AG04450 (cell line): ENCODE measurements at regions not wholly inside any gene's neighbourhood (a gene's known extent, or its start where the extent isn't known, plus 50 kb on each side); places are given as distances from the start of the nearest gene placed in this dataset.

Experiments used
- CTCF ChIA-PET: fragments of 300-600, 350-600 bp; formaldehyde crosslinking; extraction: SDS; loops from one replicate; lab custom pipeline; 2022; ENCODE audit warnings: antibody characterized with exemption, inconsistent platforms; lab: Charles Lee
- POLR2A ChIA-PET: fragments of 350-600 bp; formaldehyde crosslinking; extraction: SDS; loops from one replicate; lab custom pipeline; 2021; ENCODE audit warnings: antibody characterized with exemption, inconsistent platforms; lab: Yijun Ruan, JAX
- DNase-seq: peaks from one replicate; pipeline ENCODE4 v3.0.0-alpha.2; 2011; ENCODE audit warnings: low read depth, low spot score
- H3K27ac ChIP-seq: one replicate; pipeline ENCODE4 v1.5.1; 2012; ENCODE audit warnings: low read depth, low read length, control low read depth
- H3K27me3 ChIP-seq: one replicate; pipeline ENCODE4 v1.6.0; 2012; ENCODE audit warnings: low read length; ENCODE audit not compliant: control insufficient read depth, insufficient read depth
- H3K4me3 ChIP-seq: 2 replicates; pipeline ENCODE4 v1.5.1; 2011; ENCODE audit warnings: mild to moderate bottlenecking, low read depth, low read length, control low read depth
- H3K9me3 ChIP-seq: 2 replicates; pipeline ENCODE4 v1.5.1; 2012; ENCODE audit warnings: low read length; ENCODE audit not compliant: control insufficient read depth, insufficient read depth
- TF ChIP-seq, protein P1 (sequence below): IDR thresholded peaks from 2 replicates; pipeline ENCODE4 v1.5.1; 2011; ENCODE audit warnings: low read depth, low read length, control low read depth, inconsistent platforms

DNA sequence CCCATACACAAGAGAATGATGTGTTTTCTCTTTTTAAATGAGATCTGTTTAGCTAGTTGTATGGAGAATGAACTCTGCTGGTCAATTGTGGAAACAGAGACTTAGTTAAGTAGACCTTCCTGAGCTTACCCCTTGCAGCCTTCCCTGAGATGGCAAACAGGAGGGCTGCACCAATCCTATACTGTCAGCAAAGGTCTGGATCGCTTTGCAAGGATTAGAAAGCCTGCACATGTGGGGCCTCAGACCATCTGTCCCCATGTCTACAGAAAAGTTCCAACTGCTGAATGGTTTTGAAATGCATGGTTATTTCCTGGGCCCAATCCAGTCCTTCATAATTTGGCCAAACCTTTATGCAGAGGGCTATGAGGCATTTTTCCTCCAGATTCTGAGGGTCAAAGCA is 183.9 kb upstream of the SLC10A2 start:
- ChIA-PET CTCF (no interaction called here), POLR2A (no interaction called here)
- Histone ChIP-seq H3K27me3 (no peaks in the 10 kb centered on the region), H3K9me3 (peaks cover 19% of the 10 kb centered on the region), H3K4me3 (no peak overlapping the region), H3K27ac (no peak overlapping the region)
- DNase-seq, result no peak
- TF ChIP-seq, protein P1, sequence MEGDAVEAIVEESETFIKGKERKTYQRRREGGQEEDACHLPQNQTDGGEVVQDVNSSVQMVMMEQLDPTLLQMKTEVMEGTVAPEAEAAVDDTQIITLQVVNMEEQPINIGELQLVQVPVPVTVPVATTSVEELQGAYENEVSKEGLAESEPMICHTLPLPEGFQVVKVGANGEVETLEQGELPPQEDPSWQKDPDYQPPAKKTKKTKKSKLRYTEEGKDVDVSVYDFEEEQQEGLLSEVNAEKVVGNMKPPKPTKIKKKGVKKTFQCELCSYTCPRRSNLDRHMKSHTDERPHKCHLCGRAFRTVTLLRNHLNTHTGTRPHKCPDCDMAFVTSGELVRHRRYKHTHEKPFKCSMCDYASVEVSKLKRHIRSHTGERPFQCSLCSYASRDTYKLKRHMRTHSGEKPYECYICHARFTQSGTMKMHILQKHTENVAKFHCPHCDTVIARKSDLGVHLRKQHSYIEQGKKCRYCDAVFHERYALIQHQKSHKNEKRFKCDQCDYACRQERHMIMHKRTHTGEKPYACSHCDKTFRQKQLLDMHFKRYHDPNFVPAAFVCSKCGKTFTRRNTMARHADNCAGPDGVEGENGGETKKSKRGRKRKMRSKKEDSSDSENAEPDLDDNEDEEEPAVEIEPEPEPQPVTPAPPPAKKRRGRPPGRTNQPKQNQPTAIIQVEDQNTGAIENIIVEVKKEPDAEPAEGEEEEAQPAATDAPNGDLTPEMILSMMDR, result no peak

DNA sequence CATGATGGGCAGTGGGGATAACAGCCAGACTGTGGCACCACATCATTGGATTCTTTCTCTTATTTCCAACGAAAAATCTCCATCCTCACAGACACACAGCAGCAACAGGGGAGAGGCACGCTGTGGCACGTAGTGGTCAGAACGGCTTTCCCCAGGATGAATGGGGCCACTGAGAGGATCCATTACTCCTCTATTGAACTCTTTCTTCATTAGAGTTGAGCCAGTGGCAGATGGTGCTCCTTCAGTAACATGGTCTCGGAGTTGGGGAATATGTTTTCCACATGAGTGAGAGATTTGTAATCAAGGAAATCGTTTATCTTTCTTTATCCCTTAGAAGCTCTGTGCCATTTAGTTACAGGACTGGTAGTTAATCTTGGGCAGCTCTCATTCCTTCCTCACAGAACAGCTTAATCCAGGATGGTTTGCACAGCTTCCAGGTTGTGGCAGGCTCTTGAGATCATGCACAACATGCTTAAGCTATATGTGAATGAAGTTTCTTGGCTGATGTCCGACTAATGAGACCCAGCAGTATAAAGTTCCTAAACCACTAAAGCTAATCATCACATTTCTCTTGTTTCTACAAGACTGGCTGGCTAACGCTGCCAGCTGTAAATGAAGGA is 180.5 kb upstream of the SLC10A2 start:
- H3K4me3 ChIP-seq, result no peak overlapping the region
- TF ChIP-seq, protein P1, result no peak
- POLR2A ChIA-PET, result no interaction called here
- DNase-seq, result no peak
- peaks cover 9% of the 10 kb centered on the region; the same call in 1 of the 2 replicates for H3K9me3 ChIP-seq
- no peak overlapping the region for H3K27ac ChIP-seq
- CTCF ChIA-PET, result no interaction called here
- no peaks in the 10 kb centered on the region for H3K27me3 ChIP-seq

DNA sequence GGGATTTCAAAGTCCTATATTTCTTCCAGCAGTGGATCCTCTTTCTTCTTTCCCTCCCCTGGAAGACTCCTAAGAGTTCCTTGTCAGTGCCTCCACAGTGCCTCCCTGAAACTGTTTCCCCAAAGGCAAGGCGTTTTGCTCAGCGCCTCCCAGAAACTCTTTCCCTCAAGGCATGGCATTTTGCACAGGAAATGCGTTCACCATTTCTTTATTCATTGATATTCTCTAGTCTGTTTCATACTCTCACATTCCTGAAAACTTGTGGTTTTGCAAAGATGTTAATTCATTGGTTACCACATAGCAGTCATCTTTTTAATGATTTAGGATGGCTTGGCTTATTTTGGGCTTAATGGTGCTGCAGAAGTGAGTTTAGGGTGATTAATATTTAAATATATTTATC is 177.3 kb upstream of the SLC10A2 start:
- TF ChIP-seq, protein P1, result no peak
- ChIA-PET POLR2A (no interaction called here), CTCF (no interaction called here)
- no peaks in the 10 kb centered on the region for H3K27me3 ChIP-seq
- no peak for DNase-seq
- H3K9me3 ChIP-seq, result peaks cover 6% of the 10 kb centered on the region; the same call in 1 of the 2 replicates
- no peak overlapping the region for H3K4me3 ChIP-seq
- H3K27ac ChIP-seq, result no peak overlapping the region

DNA sequence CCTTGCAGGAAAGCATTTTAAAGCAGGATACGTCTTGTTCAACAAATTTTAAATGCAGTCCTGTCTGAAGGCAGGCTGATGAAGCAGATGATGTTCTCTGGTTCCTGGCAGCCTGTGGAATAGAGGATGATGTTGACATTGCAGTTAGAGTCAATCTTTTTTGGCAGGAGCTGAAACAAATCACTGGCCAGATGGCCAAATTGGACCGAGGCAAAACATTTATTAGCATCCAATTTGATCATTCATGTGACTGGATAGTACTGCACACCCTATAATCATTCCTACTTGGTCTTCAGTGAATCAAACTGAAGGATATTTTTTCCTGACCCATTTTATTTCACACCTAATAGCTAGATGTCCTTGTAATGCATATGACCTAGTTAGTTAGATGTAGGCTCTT is 172.2 kb upstream of the SLC10A2 start:
- ChIA-PET CTCF (no interaction called here), POLR2A (no interaction called here)
- DNase-seq, result no peak
- H3K9me3 ChIP-seq, result peaks cover 6% of the 10 kb centered on the region; the same call in 1 of the 2 replicates
- TF ChIP-seq, protein P1, result no peak
- no peaks in the 10 kb centered on the region for H3K27me3 ChIP-seq
- H3K27ac ChIP-seq, result no peak overlapping the region
- H3K4me3 ChIP-seq, result no peak overlapping the region

DNA sequence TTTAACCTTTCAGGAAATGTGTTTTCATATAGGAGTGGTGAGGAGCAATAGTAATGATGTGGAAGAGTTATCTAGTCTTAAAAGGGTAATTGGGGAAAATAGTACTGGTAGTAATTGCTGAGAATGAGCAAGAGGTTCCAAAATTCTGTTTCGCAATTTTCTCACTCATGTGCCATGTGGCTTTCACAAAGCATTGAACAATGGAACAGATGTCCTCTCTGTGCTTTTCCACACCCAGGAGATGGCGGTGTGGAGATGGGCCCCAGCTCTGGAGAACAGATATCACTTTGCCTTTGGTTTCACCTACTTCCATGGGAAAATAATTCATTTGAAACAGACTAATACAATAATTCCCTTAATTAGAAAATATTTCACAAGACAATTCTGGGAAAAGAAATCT is 170.0 kb upstream of the SLC10A2 start:
- Histone ChIP-seq H3K27me3 (no peaks in the 10 kb centered on the region), H3K9me3 (0 out of 2 replicates have a peak, but pooled peaks cover 6% of the 10 kb centered on the region), H3K4me3 (no peak overlapping the region), H3K27ac (no peak overlapping the region)
- ChIA-PET POLR2A (no interaction called here), CTCF (no interaction called here)
- TF ChIP-seq, protein P1, result no peak
- DNase-seq, result no peak
